ENCODE measurements at regions not wholly inside any gene's neighbourhood (a gene's known extent, or its start where the extent isn't known, plus 50 kb on each side); places are given as distances from the start of the nearest gene placed in this dataset.

- DNase-seq (ENCODE audit: low spot score) (no peak), ATAC-seq (no peak)
- H3K36me3 Mint-ChIP-seq (ENCODE audit: low read depth): peaks cover 4% of the 10 kb centered on the region; the same call in 2 of the 3 replicates
These were observed 150.6 kb downstream of the MXRA5 start for GRCh38 chrX:3195845-3196244.

GRCh38 chrX:3192835-3193234 lies 151.6 kb downstream of the ARSF start:
- no peaks in the 10 kb centered on the region for H3K79me2 ChIP-seq (replicated peaks; ENCODE audit: insufficient read depth)
- Mint-ChIP-seq H3K27ac (no peak overlapping the region), H3K4me1 (peaks cover 9% of the 10 kb centered on the region; the same call in 2 of the 3 replicates), H3K27me3 (ENCODE audit: insufficient read depth, low read depth, poor library complexity) (peaks cover 2% of the 10 kb centered on the region), H3K36me3 (ENCODE audit: low read depth) (no peaks in the 10 kb centered on the region), H3K9me3 (0 out of 3 replicates have a peak, but pooled peaks cover 5% of the 10 kb centered on the region), H3K4me3 (no peak overlapping the region)
- H3K27ac ChIP-seq (ENCODE audit: low read depth): no peak overlapping the region
- no peaks in the 10 kb centered on the region for H4K20me1 ChIP-seq (replicated peaks; ENCODE audit: insufficient read depth)
- H3K4me2 ChIP-seq: peak overlapping the region; percentile 45; the same call in 1 of the 2 replicates
- DNase-seq (ENCODE audit: low spot score) (no peak), ATAC-seq (no peak)
- H3K36me3 ChIP-seq (ENCODE audit: insufficient read depth): no peaks in the 10 kb centered on the region
- H3K4me3 ChIP-seq: no peak overlapping the region
- H3K4me1 ChIP-seq (ENCODE audit: insufficient read depth): peaks cover 6% of the 10 kb centered on the region; the same call in 1 of the 2 replicates
- TF ChIP-seq ETS1 (IDR thresholded peaks at IDR 0.05) (no peak), EZH2phosphoT487 (IDR thresholded peaks at IDR 0.05; ENCODE audit: unreplicated experiment) (no peak), ZNF114 (CRISPR knock-in tag; IDR thresholded peaks at IDR 0.05) (no peak)
- no peaks in the 10 kb centered on the region for H3K9me2 ChIP-seq (ENCODE audit: insufficient read depth)
- H3K27me3 ChIP-seq (ENCODE audit: insufficient read depth): no peaks in the 10 kb centered on the region
- no peaks in the 10 kb centered on the region for H3F3A ChIP-seq (replicated peaks; ENCODE audit: low read depth)
- no peak overlapping the region for H2AFZ ChIP-seq

More at GRCh38 chrX:3195845-3196244, 150.6 kb downstream of the MXRA5 start:
- H3F3A ChIP-seq (replicated peaks; ENCODE audit: low read depth): no peaks in the 10 kb centered on the region
- no peaks in the 10 kb centered on the region for H3K9me2 ChIP-seq (ENCODE audit: insufficient read depth)
- Mint-ChIP-seq H3K27me3 (ENCODE audit: insufficient read depth, low read depth, poor library complexity) (peaks cover 2% of the 10 kb centered on the region), H3K27ac (no peak overlapping the region), H3K4me1 (peaks cover 9% of the 10 kb centered on the region; the same call in 2 of the 3 replicates), H3K4me3 (no peak overlapping the region), H3K9me3 (peaks cover 12% of the 10 kb centered on the region; the same call in 2 of the 3 replicates)
- no peaks in the 10 kb centered on the region for H3K79me2 ChIP-seq (replicated peaks; ENCODE audit: insufficient read depth)
- H4K20me1 ChIP-seq (replicated peaks; ENCODE audit: insufficient read depth): no peaks in the 10 kb centered on the region
- no peak overlapping the region for H3K4me2 ChIP-seq
- TF ChIP-seq JUNB (IDR thresholded peaks at IDR 0.05; ENCODE audit: unreplicated experiment): no peak
- no peak for TF ChIP-seq REST (IDR thresholded peaks at IDR 0.05; ENCODE audit: unreplicated experiment)
- no peak for TF ChIP-seq STAT1 (IDR thresholded peaks at IDR 0.05; ENCODE audit: unreplicated experiment)
- no peak for TF ChIP-seq ZNF114 (CRISPR knock-in tag; IDR thresholded peaks at IDR 0.05)
- H3K36me3 ChIP-seq (ENCODE audit: insufficient read depth): no peaks in the 10 kb centered on the region
- H3K4me3 ChIP-seq: no peak overlapping the region
- peaks cover 6% of the 10 kb centered on the region; the same call in 1 of the 2 replicates for H3K4me1 ChIP-seq (ENCODE audit: insufficient read depth)
- H2AFZ ChIP-seq: no peak overlapping the region
- no peaks in the 10 kb centered on the region for H3K27me3 ChIP-seq (ENCODE audit: insufficient read depth)
- H3K27ac ChIP-seq (ENCODE audit: low read depth): no peak overlapping the region
